ENCODE measurements at regions not wholly inside any gene's neighbourhood (a gene's known extent, or its start where the extent isn't known, plus 50 kb on each side); places are given as distances from the start of the nearest gene placed in this dataset.

GRCh38 chr1:187245201-187245600 is 416.5 kb downstream of the PLA2G4A start:
- Histone ChIP-seq H3K9ac (ENCODE audit: low read depth, low read length) (no peak overlapping the region), H3K36me3 (ENCODE audit: insufficient read depth, low read length) (no peaks in the 10 kb centered on the region), H3K9me3 (ENCODE audit: insufficient read depth, low read length, severe bottlenecking) (no peaks in the 10 kb centered on the region), H4K20me1 (ENCODE audit: insufficient read depth, low read length) (no peaks in the 10 kb centered on the region), H2AFZ (ENCODE audit: low read depth, low read length) (no peak overlapping the region), H3K4me2 (ENCODE audit: insufficient read depth, low read length) (no peak overlapping the region), H3K27ac (ENCODE audit: low read length) (no peak overlapping the region), H3K4me1 (ENCODE audit: insufficient read depth, low read length) (no peaks in the 10 kb centered on the region), H3K4me3 (ENCODE audit: low read depth in 1 of 2, low read length in 2 of 2) (no peak overlapping the region), H3K27me3 (ENCODE audit: insufficient read depth, low read length, poor library complexity) (no peaks in the 10 kb centered on the region), H3K79me2 (ENCODE audit: insufficient read depth, low read length) (no peaks in the 10 kb centered on the region)
- no peak for ATAC-seq (ENCODE audit: insufficient read depth, low read depth)
- no peak for TF ChIP-seq CTCF (IDR thresholded peaks at IDR 0.05; ENCODE audit: borderline replicate concordance, extremely low read depth, low read length, poor library complexity, severe bottlenecking)
- TF ChIP-seq EZH2 (IDR thresholded peaks at IDR 0.05; ENCODE audit: borderline replicate concordance, low read depth, low read length, severe bottlenecking) = no peak
- DNase-seq = no peak

- Histone ChIP-seq H3K9ac (ENCODE audit: low read depth, low read length) (no peak overlapping the region), H3K27me3 (ENCODE audit: insufficient read depth, low read length, poor library complexity) (no peaks in the 10 kb centered on the region), H3K9me3 (ENCODE audit: insufficient read depth, low read length, severe bottlenecking) (no peaks in the 10 kb centered on the region), H4K20me1 (ENCODE audit: insufficient read depth, low read length) (no peaks in the 10 kb centered on the region), H2AFZ (ENCODE audit: low read depth, low read length) (no peak overlapping the region), H3K36me3 (ENCODE audit: insufficient read depth, low read length) (no peaks in the 10 kb centered on the region), H3K4me1 (ENCODE audit: insufficient read depth, low read length) (no peaks in the 10 kb centered on the region), H3K4me3 (ENCODE audit: low read depth in 1 of 2, low read length in 2 of 2) (no peak overlapping the region), H3K27ac (ENCODE audit: low read length) (no peak overlapping the region), H3K4me2 (ENCODE audit: insufficient read depth, low read length) (no peak overlapping the region), H3K79me2 (ENCODE audit: insufficient read depth, low read length) (no peaks in the 10 kb centered on the region)
- ATAC-seq (ENCODE audit: insufficient read depth, low read depth) (no peak), DNase-seq (no peak)
- TF ChIP-seq CTCF (IDR thresholded peaks at IDR 0.05; ENCODE audit: borderline replicate concordance, extremely low read depth, low read length, poor library complexity, severe bottlenecking) = no peak
Measured at GRCh38 chr1:187249196-187249595, 420.4 kb downstream of the PLA2G4A start.

GRCh38 chr1:187252923-187253322 is 424.2 kb downstream of the PLA2G4A start:
- Histone ChIP-seq H3K9ac (ENCODE audit: low read depth, low read length) (no peak overlapping the region), H4K20me1 (ENCODE audit: insufficient read depth, low read length) (no peaks in the 10 kb centered on the region), H3K79me2 (ENCODE audit: insufficient read depth, low read length) (no peaks in the 10 kb centered on the region), H3K27me3 (ENCODE audit: insufficient read depth, low read length, poor library complexity) (no peaks in the 10 kb centered on the region), H2AFZ (ENCODE audit: low read depth, low read length) (no peak overlapping the region), H3K9me3 (ENCODE audit: insufficient read depth, low read length, severe bottlenecking) (no peaks in the 10 kb centered on the region), H3K36me3 (ENCODE audit: insufficient read depth, low read length) (no peaks in the 10 kb centered on the region), H3K4me1 (ENCODE audit: insufficient read depth, low read length) (no peaks in the 10 kb centered on the region), H3K4me2 (ENCODE audit: insufficient read depth, low read length) (no peak overlapping the region), H3K4me3 (ENCODE audit: low read depth in 1 of 2, low read length in 2 of 2) (no peak overlapping the region), H3K27ac (ENCODE audit: low read length) (no peak overlapping the region)
- DNase-seq (no peak), ATAC-seq (ENCODE audit: insufficient read depth, low read depth) (no peak)
- TF ChIP-seq EZH2 (IDR thresholded peaks at IDR 0.05; ENCODE audit: borderline replicate concordance, low read depth, low read length, severe bottlenecking) = no peak
- no peak for TF ChIP-seq CTCF (IDR thresholded peaks at IDR 0.05; ENCODE audit: borderline replicate concordance, extremely low read depth, low read length, poor library complexity, severe bottlenecking)

- Histone ChIP-seq H3K9ac (ENCODE audit: low read depth, low read length) (no peak overlapping the region), H3K79me2 (ENCODE audit: insufficient read depth, low read length) (no peaks in the 10 kb centered on the region), H3K4me2 (ENCODE audit: insufficient read depth, low read length) (no peak overlapping the region), H3K27ac (ENCODE audit: low read length) (no peak overlapping the region), H2AFZ (ENCODE audit: low read depth, low read length) (no peak overlapping the region), H3K27me3 (ENCODE audit: insufficient read depth, low read length, poor library complexity) (no peaks in the 10 kb centered on the region), H3K36me3 (ENCODE audit: insufficient read depth, low read length) (no peaks in the 10 kb centered on the region), H3K4me1 (ENCODE audit: insufficient read depth, low read length) (no peaks in the 10 kb centered on the region), H3K4me3 (ENCODE audit: low read depth in 1 of 2, low read length in 2 of 2) (no peak overlapping the region), H4K20me1 (ENCODE audit: insufficient read depth, low read length) (no peaks in the 10 kb centered on the region), H3K9me3 (ENCODE audit: insufficient read depth, low read length, severe bottlenecking) (no peaks in the 10 kb centered on the region)
- ATAC-seq (ENCODE audit: insufficient read depth, low read depth) = no peak
- TF ChIP-seq CTCF (IDR thresholded peaks at IDR 0.05; ENCODE audit: borderline replicate concordance, extremely low read depth, low read length, poor library complexity, severe bottlenecking) (no peak), EZH2 (IDR thresholded peaks at IDR 0.05; ENCODE audit: borderline replicate concordance, low read depth, low read length, severe bottlenecking) (no peak)
- DNase-seq = no peak
Measured at GRCh38 chr1:187257476-187257875, 428.7 kb downstream of the PLA2G4A start.
